ENCODE measurements at regions not wholly inside any gene's neighbourhood (a gene's known extent, or its start where the extent isn't known, plus 50 kb on each side); places are given as distances from the start of the nearest gene placed in this dataset.
"Not testable (repeated sequence)": the region's sequence is repeated elsewhere in the genome, so short reads cannot be mapped to it uniquely, and the experiment has no call there.

GRCh38 chr10:131534836-131535235 is 223.3 kb upstream of the TCERG1L start:
- no peak for DNase-seq

DNA sequence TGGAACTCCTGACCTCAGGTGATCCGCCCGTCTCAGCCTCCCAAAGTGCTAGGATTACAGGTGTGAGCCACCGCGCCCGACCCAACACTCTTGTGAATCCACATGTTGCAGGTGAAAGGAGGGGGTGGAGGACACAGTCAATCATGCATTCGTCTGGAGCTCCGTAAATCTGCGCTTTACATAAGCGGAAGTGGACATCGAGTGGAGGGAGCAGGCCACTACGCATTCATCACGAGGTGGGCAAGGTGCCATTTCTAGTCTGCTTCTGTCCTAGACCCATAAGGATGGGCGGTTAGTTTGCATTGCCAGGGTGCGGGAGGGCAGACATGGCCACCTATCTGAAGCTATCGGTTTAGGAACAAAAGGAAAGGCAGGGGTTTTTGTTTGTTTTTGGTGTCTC is 225.2 kb upstream of the TCERG1L start:
- DNase-seq, result no peak

GRCh38 chr10:131537281-131537680 is 225.8 kb upstream of the TCERG1L start:
- DNase-seq, result no peak

- DNase-seq, result no peak
These were observed 233.0 kb upstream of the TCERG1L start for GRCh38 chr10:131544495-131544894.

DNA sequence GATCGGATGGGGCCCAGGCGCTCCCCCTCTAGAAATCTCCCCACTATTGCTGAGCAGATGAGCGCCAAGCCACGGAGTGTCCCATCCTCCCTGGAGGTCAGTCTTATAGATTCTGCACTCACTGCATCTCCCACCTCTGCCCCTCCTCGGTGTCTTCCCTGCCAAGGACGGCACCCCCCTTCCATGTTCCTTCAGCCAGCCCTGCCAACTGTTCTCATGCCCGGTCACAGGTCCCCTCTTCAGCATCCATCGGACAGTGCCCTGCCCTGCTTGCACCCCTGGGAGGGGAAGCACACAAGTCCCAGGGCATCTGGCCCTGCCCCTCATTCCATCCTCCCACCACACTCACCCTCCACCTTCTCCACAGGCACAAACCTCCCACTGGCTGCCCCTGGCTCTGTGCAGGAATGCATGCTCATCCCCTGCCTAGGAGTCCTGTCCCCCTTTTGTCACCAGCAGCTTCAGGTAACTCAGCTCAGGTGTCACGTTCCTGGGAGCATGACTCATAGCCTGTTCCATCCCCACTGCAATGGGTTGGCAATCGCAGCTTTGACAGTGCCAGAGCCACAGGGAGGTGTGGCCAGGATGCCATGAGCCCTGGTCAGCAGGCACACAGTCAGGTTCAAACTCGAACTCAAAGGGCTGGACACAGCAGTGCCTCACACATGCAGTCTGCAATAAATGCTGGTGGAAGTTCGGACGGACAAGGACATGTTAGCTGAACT is 234.7 kb upstream of the TCERG1L start:
- no peak for DNase-seq

DNA sequence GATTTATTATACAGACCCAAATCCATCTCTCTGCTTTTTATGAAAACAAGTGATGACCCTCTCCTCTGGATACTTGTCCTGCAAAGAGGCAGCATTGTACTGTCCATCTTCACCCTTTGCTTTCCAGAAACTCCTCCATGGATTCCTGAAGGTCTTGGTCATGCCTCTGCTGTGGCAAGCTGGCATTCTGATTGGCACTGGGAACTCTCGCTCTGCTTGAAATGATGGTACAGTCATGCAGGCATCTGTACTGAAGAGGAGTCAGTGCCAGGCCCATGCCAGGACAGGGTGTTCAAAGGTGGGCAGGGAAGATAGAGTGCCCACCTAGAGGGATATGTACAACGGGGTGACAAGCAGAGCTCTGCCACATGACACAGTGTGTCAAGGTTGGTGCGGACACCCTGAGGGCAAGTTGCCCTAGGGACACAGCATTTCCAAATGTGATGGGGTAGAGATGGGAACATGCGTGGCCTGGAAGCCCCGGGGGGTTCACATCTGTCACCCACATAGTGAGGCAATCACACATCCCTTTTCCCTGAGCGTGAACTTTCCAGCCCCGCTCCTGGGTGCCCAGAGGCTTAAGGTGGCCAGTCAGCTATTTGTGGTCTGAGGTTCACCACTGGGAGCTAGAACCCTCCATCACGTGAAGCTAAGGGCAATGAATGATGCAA is 235.7 kb upstream of the TCERG1L start:
- DNase-seq, result no peak

- no peak for DNase-seq
These were observed 236.7 kb upstream of the TCERG1L start for GRCh38 chr10:131548176-131548575.

DNA sequence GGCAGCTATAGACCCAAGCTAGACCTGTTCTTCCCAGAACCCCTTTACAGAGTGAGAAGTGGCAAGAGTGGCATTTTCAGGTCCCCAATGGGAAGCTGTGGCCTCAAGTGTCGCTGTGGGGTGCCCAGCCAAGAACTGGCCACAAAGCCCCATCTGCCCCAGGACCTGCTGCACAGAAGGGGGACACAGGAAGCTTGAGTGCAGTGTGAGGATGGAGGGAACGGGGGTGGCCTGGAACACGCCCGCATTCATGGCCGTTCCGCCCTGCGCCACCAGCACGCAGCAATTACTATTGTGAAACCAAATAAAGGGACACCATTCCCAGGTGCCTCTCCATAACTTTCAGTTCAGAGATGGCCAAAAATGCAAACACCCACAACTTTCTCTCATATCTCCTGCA is 237.6 kb upstream of the TCERG1L start:
- DNase-seq, result no peak

DNA sequence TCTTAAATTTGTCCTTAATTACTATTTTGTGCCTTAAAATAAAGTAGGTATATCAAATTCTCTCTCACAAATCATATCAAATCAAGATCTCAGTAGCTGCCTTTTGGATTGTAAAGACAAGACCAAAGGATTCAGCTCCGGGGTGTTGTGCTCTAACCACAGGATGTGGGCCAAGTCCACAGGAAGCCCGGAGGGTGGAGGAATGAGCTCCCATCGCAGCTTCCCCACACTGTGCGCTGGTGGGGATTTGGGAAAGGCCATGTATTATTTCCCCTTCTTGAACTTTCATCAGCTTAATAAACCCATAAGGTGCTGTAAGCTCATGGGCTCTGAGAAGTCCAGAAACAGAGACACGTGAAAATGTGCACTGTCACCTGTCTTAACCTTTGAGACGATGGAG is 241.6 kb upstream of the TCERG1L start:
- no peak for DNase-seq

DNA sequence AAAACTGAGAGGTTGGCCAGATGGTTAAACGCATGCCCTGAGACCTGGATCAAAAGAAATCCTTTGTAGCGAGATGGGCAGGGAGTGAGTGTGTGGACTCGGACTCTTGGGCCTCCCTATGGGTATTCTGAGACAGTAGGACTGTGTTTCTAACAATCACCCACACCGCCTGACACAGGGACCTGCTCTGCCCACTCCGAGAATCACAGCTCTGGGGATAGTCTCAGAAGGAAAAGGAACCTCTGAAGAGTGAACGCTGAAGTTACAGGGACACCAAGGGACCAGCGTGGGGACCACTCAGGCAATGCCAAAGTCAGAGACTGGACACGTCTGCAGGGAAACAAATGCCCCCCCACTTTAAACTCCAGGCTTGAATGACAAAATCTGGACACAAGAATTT is 242.1 kb upstream of the TCERG1L start:
- no peak for DNase-seq

GRCh38 chr10:131554821-131555220 is 243.3 kb upstream of the TCERG1L start:
- no peak for DNase-seq

DNA sequence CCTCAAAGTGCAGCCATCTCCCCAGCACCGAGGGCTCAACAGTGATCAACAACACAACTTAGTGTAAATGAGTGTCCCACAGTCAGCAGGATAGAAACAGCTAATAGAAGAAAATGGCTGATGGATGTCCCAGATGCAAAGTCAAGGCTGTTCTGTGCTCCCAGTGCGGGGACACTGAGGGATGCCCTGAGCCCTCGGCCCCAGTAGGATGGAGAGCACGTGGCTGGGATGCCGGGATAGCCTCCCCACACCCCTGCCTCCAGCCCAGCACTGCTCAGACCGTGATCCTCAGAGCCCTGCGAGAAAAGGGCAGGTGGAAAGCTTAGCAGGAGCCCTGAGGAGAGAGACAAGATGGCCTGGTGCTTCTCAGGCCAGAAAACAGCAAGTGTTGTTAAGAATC is 243.9 kb upstream of the TCERG1L start:
- no peak for DNase-seq

- DNase-seq, result no peak
These were observed 244.8 kb upstream of the TCERG1L start for GRCh38 chr10:131556061-131556896.

DNA sequence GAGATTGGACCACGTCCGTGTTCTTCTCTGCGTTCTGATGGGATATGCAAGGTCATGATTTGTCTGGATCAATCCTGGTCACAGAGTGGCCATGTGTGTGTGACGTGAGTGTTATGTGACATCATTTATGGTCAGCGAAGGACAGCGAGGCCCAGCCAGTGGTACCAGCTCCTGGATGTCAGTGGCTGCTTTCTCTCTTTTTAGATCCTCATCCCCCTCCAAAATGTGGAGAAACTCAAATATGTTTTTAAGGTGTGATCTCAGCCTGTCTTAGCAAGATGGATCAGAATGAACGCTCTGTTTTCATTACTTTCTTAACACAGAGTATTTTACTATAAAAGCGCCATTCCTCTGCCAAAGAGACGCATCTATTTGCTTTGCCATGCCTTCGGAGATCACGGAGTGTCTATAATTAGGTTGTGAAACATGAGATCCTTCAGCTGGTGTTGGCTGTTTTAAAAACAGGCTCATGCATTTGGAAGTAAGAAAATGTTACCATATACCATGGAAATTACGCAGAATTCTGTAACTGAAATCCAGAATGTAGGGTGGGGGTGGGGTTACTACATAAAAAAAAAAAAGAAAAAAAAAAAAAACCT is 245.5 kb upstream of the TCERG1L start:
- DNase-seq, result no peak

DNA sequence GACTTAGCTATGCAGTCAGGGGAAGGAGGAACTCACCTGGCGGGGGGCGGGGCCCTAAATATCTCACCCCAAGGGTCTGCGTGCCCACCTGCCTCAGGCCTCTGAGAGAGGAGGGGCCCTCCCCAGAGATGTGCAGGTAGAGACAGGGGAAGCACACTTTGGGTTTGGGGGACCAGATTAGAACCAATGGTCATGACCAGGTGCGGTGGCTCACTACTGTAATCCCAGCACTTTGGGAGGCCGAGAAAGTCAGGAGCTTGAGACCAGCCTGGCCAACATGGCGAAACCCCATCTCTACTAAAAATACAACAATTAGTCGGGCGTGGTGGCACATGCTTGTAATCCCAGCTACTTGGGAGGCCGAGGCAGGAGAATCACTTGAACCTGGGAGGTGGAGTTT is 246.4 kb upstream of the TCERG1L start:
- not testable (repeated sequence) for DNase-seq

DNA sequence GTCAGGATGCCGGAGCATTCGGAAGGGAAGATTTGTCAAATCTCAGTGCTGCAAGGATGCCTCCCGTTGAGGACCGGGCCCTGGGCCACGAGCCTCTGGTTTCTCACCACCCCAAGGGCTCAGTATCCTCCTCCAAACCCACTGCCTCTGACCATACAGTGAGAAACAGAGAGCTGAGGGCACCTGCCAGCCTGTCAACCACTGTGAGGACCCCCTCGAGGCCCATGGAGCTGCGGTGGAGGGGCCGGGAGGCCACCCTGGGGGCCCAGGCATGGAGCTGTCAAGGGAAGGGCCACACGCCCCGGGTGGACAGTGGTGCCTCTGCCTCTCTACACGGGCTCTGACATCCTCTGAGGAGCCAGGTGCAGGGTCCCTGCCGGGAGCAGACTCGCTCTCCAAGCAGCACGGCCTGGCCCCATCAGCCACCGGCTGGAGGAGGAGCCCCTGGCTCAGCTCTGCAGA is 248.0 kb upstream of the TCERG1L start:
- no peak for DNase-seq

DNA sequence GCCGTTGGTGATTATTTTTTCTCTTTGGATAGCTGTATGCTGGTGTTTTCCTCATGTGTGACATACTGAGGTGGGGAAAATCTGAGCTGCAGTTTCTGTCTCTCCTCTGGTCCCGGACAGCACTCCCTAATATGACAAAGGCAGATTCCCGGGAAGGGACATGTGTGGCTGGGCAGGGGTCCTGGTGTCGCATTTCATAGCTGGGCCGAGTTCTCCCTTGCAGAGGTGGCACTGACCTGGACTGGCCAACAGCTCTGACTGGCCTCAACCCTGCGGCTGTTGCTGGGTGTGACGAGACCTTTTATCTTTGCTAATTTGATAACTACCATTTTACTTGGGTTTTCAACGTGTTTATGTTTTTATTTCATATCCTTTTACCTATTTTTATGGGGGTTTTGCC is 248.6 kb upstream of the TCERG1L start:
- DNase-seq, result no peak

DNA sequence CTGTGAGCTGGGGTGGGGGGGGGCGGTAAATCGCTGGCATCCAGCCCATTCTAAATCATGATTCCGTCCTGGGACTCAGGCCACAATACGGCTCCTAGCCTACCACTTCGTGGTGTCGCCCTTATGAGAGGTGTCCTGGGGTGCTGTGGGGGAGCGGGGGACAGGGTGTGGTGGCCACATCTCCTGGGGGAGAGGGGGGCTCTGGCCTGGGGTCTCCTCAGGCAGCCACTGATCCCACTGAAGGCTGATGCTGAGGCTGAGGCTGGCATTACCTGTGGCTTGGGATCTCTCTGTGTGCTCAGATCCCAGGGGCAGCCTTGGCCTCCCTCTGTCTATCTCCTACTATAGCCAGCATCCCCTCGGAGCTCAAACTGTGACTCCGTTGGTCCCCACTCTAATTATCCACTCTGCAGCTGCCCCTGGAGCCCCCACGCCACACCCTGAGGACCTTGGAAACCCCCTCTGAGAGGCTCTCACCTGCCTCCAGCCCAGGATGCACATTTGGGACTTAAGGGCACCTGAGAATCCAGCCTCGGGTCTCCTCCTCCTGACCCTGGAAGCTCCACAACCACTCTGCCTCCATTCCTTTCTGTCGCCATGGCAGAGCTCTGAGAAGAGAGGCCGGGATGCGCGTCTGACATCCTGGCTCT is 249.3 kb upstream of the TCERG1L start:
- DNase-seq, result no peak

DNA sequence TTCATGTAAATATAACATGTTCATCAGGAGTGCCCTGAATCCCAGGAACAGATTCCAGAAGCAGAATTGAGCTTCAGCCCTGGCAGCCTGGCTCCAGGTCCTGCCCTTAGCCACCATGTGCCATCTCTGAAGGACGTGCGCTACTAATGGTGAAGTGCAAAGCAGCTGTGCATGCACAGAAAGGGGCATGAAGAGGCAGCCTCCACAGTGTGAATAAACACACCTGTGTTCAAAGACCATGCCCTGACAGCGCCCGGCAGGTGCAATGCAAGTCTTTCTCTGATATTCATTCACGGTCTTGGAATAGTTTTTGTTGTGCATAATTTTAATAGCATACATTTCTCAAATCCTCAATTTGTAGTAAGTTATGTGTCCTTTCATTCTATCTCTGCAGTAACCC is 250.4 kb upstream of the TCERG1L start:
- no peak for DNase-seq

DNA sequence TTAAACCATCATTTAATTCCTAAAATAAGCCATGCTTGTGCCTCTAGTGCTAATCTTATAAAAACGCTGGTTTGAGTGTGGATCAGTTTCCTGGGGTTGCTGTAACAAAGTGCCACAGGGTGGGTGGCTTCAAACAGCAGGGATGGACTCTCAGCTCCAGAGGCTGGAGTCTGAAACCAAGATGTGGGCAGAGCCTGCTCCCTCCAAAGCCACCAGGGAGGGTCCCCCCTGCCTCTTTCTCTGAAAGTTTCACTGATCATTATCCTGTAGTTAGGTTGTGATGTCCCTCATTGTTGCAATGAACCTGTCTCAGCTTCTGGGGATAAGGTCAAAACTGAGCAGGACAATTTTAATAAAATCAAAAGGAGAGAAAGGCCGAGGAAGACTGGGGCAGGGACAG is 251.9 kb upstream of the TCERG1L start:
- no peak for DNase-seq

GRCh38 chr10:131567279-131568162 is 256.0 kb upstream of the TCERG1L start:
- no peak for DNase-seq

GRCh38 chr10:131568866-131569265 is 257.3 kb upstream of the TCERG1L start:
- no peak for DNase-seq
